Transverse colon (tissue), 4 donors: ENCODE measurements at regions not wholly inside any gene's neighbourhood (a gene's known extent, or its start where the extent isn't known, plus 50 kb on each side); places are given as distances from the start of the nearest gene placed in this dataset.
"Not testable (repeated sequence)": the region's sequence is repeated elsewhere in the genome, so short reads cannot be mapped to it uniquely, and the experiment has no call there.

Experiments used
- DNase-seq: peaks from one replicate; pipeline ENCODE4 v3.0.0-alpha.2; 2019
- H3K27ac ChIP-seq, 4 donors: fragments of 200-600 bp; sonication (generic); 2 replicates each; pipeline ENCODE4 v1.5.1; 2016 to 2018; ENCODE audit warnings: inconsistent platforms in 4 of 4
- H3K27me3 ChIP-seq: fragments of 200-600 bp; sonication (generic); 2 replicates; pipeline ENCODE4 v1.5.1; 2017; ENCODE audit warnings: inconsistent platforms
- H3K36me3 ChIP-seq, 4 donors: fragments of 200-600 bp; sonication (generic); 2 replicates each; pipeline ENCODE4 v1.5.1; 2017 to 2019; ENCODE audit warnings: inconsistent platforms in 4 of 4
- H3K4me1 ChIP-seq, 4 donors: fragments of 200-600 bp; sonication (generic); 2 replicates each; pipeline ENCODE4 v1.5.1; 2017 to 2020; ENCODE audit warnings: inconsistent platforms in 4 of 4
- H3K4me3 ChIP-seq, 4 donors: fragments of 200-600 bp; sonication (generic); 1 replicate in 1 of 4; 2 replicates in 3 of 4; pipeline versions ENCODE4 v1.5.1 to v1.6.1; 2017 to 2019; ENCODE audit warnings: inconsistent platforms in 4 of 4
- H3K9me3 ChIP-seq, 2 donors: fragments of 200-600 bp; sonication (generic); 2 replicates each; pipeline ENCODE4 v1.5.1; 2017 to 2019; ENCODE audit warnings: inconsistent platforms in 2 of 2
- EP300 ChIP-seq: sonication (generic); formaldehyde crosslinking; IDR thresholded peaks from one replicate; pipeline ENCODE4 v1.6.1; 2017; ENCODE audit warnings: antibody characterized with exemption, low read depth
- POLR2A ChIP-seq: fragments of 450-650 bp; IDR thresholded peaks from one replicate; pipeline ENCODE4 v1.6.1; 2016; ENCODE audit warnings: antibody characterized with exemption, mild to moderate bottlenecking, moderate library complexity
- POLR2AphosphoS5 ChIP-seq, 3 donors: sonication (generic); formaldehyde crosslinking; IDR thresholded peaks; one replicate each; pipeline ENCODE4 v1.6.1; 2016; ENCODE audit warnings: antibody characterized with exemption in 3 of 3
- WGBS, 2 donors: methylation state at CpG; one replicate each; pipeline ENCODE4 v1.1.5; 2018; ENCODE audit warnings: low coverage in 1 of 2; 5-methylcytosine and 5-hydroxymethylcytosine counted together
- in situ Hi-C, 4 donors: fragments of 200-750 bp; cut with MboI; loops; one replicate each; pipeline versions ENCODE4 v1.15.0 to v1.15.1; 2017; ENCODE audit warnings: low sequenced_read_pairs in 3 of 4, low pct_ligation_motif_present in 1 of 4, low pct_unique_long_range_greater_than_20kb in 1 of 4
- intact Hi-C: fragments of 100-400 bp; cut with DNase I; formaldehyde crosslinking; loops from one replicate; pipeline ENCODE4 v1.15.1; 2023; ENCODE audit warnings: low total_unique reads
- TF ChIP-seq, protein P1 (sequence below), 5 experiments: fragments of 200-600 bp in 3 of 5; fragments of 450-650 bp in 2 of 5; sonication (generic) in 3 of 5; IDR thresholded peaks; 1 replicate in 2 of 5; 2 replicates in 3 of 5; pipeline ENCODE4 v1.5.1; 2016 to 2017; ENCODE audit warnings: antibody characterized with exemption in 5 of 5, inconsistent platforms in 3 of 5, mild to moderate bottlenecking in 2 of 5, moderate library complexity in 1 of 5

DNA sequence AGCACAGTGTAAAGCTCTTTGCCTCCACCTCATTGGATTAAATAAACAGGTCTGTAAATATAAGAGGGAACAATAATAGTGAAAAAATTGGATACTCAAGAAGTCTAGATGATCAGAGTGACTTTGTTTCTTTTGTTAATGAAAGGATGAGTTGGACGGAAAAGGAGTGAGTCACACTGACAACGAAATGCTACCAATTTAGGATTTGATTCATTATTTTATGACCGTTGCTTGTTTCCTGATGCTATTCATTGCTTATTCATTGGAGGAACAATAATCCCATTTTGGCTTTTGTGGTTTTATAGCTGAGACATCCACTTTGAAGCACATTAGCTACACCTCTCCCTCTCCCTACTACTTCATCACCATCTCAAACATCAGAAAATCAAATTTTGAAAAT is 74.4 kb upstream of the DYNLT3 start:
- no peak for DNase-seq
- in situ Hi-C loops: loop anchor here in 3 of 4 donors (10.0 kb wide), 2 partner anchors 243 to 253 kb away; no protein-coding TSS in a partner anchor

DNA sequence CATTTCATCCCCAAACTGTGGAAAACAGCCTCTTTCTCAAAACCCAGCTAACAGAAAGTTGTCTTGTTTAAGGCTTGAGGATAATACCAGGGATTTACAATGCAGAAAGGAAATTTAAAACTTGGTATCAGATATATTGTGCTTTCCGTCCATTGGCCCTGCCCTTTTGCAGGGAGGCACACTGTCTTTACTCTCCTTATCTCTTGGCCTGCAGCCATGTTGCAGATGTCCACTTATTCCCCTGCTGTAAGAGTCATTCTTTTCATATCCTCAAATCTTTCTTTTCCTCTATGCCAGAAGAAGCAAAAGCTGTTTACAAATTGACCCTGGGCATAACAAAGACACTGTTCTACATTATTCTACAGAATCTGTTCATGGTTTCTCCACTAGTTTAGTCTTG is 75.6 kb upstream of the DYNLT3 start:
- intact Hi-C loops (no loop called here), in situ Hi-C loops (loop anchor here in 3 of 4 donors (10.0 kb wide), 2 partner anchors 242 to 252 kb away; no protein-coding TSS in a partner anchor)
- Histone ChIP-seq H3K9me3 (no peaks in the 10 kb centered on the region), H3K27me3 (no peaks in the 10 kb centered on the region), H3K36me3 (no peaks in the 10 kb centered on the region), H3K4me3 (no peak overlapping the region), H3K4me1 (no peaks in the 10 kb centered on the region), H3K27ac (no peak overlapping the region)
- DNase-seq: peak; percentile 12
- 62% methylated on average over 1 of the region's 1 CpG; no CpG with 5 or more reads in 1 of the 2 donors for WGBS, 2 donors
- TF ChIP-seq POLR2A: no peak
- TF ChIP-seq EP300: no peak
- TF ChIP-seq, protein P1, sequence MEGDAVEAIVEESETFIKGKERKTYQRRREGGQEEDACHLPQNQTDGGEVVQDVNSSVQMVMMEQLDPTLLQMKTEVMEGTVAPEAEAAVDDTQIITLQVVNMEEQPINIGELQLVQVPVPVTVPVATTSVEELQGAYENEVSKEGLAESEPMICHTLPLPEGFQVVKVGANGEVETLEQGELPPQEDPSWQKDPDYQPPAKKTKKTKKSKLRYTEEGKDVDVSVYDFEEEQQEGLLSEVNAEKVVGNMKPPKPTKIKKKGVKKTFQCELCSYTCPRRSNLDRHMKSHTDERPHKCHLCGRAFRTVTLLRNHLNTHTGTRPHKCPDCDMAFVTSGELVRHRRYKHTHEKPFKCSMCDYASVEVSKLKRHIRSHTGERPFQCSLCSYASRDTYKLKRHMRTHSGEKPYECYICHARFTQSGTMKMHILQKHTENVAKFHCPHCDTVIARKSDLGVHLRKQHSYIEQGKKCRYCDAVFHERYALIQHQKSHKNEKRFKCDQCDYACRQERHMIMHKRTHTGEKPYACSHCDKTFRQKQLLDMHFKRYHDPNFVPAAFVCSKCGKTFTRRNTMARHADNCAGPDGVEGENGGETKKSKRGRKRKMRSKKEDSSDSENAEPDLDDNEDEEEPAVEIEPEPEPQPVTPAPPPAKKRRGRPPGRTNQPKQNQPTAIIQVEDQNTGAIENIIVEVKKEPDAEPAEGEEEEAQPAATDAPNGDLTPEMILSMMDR (IDR thresholded peaks at IDR 0.05): no peak

More for the DNA sequence above, 74.4 kb upstream of the DYNLT3 start:
- Histone ChIP-seq H3K9me3 (no peaks in the 10 kb centered on the region), H3K4me1 (no peaks in the 10 kb centered on the region), H3K27me3 (no peaks in the 10 kb centered on the region), H3K36me3 (no peaks in the 10 kb centered on the region), H3K4me3 (no peak overlapping the region), H3K27ac (no peak overlapping the region)
- intact Hi-C loops: no loop called here
- TF ChIP-seq POLR2AphosphoS5 (IDR thresholded peaks at IDR 0.05): no peak
- TF ChIP-seq, protein P1 (IDR thresholded peaks at IDR 0.05): no peak
- WGBS, 2 donors: 46 to 56% methylated on average over 3 of the region's 3 CpGs

DNA sequence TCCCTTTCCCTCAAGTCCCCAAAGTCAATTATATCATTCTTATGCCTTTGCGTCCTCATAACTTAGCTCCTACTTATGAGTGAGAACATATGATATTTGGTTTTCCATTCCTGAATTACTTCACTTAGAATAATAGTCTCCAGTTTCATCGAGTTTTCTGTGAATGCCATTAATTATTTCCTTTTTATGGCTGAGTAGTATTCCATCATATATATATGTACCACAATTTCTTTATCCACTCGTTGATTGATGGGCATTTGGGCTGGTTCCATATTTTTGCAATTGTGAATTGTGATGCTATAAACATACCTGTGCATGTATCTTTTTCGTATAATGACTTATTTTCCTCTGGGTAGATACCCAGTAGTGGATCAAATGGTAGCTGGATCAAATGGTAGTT is 78.4 kb upstream of the DYNLT3 start:
- H3K27ac ChIP-seq, DNase-seq, H3K9me3 ChIP-seq, H3K36me3 ChIP-seq, H3K4me1 ChIP-seq, H3K27me3 ChIP-seq, intact Hi-C loops, H3K4me3 ChIP-seq: not testable (repeated sequence)
- 72 to 90% methylated on average over 2 to 4 of the region's 4 CpGs for WGBS, 2 donors
- in situ Hi-C loops: loop anchor here (10.0 to 25.0 kb wide), 3 partner anchors 237 to 249 kb away; no protein-coding TSS in a partner anchor

DNA sequence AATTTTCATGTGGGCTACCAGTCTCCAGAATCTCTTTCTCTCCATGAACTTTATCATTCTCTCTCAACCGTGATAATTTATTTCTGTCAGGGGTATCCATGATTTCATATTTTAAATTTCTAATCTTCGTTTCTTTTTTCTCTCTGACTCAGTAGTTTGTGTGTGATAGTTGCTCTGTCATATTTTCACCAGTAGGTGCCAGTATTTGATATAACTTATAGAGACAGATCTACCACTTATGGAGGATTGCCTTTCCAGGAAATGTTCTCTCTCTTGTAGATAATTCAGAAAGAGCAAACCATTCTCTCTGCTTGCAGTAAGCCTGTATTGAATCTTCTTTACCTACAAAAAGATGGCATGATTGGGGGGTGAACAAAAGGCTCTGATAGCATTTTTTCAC is 79.3 kb upstream of the DYNLT3 start:
- no peak for TF ChIP-seq EP300
- TF ChIP-seq, protein P1 (IDR thresholded peaks at IDR 0.05): peak; percentile 40 to 66 (median 47)
- H3K4me3 ChIP-seq: no peak overlapping the region
- H3K36me3 ChIP-seq: no peaks in the 10 kb centered on the region
- WGBS, 2 donors: 12 to 14% methylated on average over 2 of the region's 2 CpGs
- H3K27me3 ChIP-seq: no peaks in the 10 kb centered on the region
- H3K27ac ChIP-seq: no peak overlapping the region
- no peaks in the 10 kb centered on the region for H3K9me3 ChIP-seq
- no peak for DNase-seq
- intact Hi-C loops: no loop called here
- no peaks in the 10 kb centered on the region for H3K4me1 ChIP-seq
- in situ Hi-C loops: loop anchor here (10.0 to 25.0 kb wide), 3 partner anchors 236 to 248 kb away; no protein-coding TSS in a partner anchor

DNA sequence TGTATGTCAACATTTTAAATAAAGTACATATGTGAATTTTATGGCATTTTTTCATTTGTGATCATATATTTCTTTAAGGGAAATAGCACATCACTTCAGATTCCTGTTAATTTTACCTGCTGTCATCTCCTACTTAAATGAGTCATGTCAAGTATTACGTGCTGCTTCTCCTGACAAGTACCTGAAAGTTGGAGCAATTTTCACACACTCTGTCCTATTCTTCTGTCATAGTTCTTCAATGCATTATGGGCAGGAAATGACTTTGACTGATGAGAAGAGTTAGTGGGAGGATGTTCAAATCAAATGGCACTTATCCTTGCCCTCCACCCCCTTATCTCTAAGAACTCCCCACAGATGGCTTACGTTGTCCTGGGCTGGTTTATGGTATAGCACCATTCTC is 64.2 kb upstream of the SYTL5 start:
- H3K36me3 ChIP-seq: no peaks in the 10 kb centered on the region
- TF ChIP-seq, protein P1 (IDR thresholded peaks at IDR 0.05): no peak
- no peak for TF ChIP-seq POLR2AphosphoS5 (IDR thresholded peaks at IDR 0.05)
- TF ChIP-seq POLR2A: no peak
- no peak for TF ChIP-seq EP300
- H3K27me3 ChIP-seq: no peaks in the 10 kb centered on the region

More for the DNA sequence above, 64.2 kb upstream of the SYTL5 start:
- 76 to 93% methylated on average over 2 of the region's 2 CpGs for WGBS, 2 donors
- Histone ChIP-seq H3K27ac (no peak overlapping the region), H3K9me3 (no peaks in the 10 kb centered on the region), H3K4me1 (no peaks in the 10 kb centered on the region), H3K4me3 (no peak overlapping the region)
- in situ Hi-C loops (loop anchor here in 1 of 4 donors (25.0 kb wide), 1 partner anchor 220 kb away; no protein-coding TSS in a partner anchor), intact Hi-C loops (no loop called here)
- DNase-seq: no peak
